ENCODE measurements at regions not wholly inside any gene's neighbourhood (a gene's known extent, or its start where the extent isn't known, plus 50 kb on each side); places are given as distances from the start of the nearest gene placed in this dataset.
"Not testable (repeated sequence)": the region's sequence is repeated elsewhere in the genome, so short reads cannot be mapped to it uniquely, and the experiment has no call there.

DNA sequence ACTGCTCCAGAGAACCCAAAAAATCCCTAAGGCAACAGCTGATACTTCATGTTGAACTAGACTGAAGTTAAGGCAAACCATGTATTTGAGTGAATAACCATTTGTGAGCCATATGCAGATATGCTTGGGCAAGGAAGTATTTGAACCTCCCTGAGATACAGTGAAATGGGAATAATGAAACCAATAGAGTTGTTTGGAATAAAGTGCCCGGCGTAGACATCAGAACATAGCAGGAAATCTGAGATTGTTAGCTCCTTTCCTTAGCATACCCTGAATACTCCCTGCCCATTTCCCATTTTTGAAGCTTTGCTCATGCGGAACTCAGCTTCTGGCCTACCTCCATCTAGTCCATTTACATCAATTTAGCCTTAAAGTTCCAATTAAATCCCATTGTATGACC is 611.9 kb downstream of the EFNA5 start:
- no peak for DNase-seq

DNA sequence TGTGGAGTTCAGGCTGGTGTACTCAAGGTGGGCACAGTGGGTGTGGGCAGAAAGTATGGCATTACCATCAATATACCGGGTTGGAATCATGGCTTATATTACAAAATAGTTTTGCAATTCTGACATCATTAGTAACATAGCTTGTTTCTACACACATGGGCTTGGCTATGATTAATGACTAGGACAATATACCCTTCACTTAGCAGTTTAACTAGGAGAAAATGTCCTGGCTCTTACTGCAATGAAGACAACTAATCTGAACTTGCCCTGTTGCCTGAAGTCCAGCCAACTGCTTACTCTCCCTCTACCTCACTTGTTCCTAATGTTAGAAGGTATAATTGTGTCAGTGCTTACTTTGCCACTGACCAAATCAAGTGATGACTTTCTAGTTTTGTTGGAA is 612.5 kb downstream of the EFNA5 start:
- no peak for DNase-seq

DNA sequence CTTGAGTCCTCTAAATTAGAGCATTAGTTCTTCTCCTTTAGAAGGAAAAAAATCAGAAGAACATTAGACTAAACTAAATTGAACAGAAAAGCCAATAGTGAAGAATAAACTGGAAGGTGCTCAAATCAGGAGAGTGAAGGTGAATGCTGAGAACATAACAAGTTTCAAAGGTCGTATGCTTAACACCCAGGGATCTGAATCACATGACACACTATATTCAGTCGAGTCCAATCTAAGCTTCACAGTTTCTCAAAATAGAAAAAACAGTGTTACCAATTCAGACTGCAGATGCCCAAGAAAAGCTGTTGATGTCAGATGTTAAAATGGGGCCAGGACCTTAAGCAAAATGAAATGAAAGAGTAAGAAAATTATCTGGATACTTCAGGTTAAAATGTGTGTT is 614.5 kb downstream of the EFNA5 start:
- no peak for DNase-seq

DNA sequence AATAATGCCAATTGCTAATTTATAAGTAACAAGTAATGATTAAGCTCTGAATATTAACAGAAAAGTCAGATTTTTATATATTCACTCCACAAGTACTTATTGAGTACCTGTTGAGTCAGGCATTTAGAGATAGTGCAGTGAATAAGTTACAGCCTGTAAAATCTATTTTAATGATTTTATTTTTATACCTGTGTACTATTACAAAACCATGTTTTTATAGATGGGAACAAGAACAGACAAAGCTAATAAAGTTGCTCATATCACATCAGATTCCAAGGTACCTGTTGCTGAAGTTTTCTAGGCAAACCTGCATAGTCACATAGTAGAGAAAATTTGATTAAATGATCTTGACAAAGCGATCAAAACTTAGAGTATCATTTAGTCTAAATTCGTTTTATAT is 623.7 kb downstream of the EFNA5 start:
- no peak for DNase-seq

DNA sequence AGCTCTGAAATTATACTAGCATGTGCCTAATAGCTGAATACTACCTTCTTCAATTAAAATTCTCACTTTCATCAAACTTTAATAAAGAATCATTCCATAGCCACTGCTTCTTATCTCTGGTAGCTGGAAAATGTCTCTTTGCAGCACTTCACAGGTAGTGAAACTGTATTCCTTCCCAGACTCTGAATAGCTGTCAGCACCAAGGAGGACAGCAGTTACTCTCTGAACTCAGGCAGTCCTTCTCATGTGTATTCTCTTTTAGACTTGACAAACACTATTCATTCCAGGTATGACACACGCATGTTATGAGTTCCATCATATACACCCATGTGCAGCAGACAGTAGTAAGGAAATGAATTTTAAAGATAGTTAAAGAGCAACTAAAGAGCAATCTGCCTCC is 627.1 kb downstream of the EFNA5 start:
- no peak for DNase-seq

DNA sequence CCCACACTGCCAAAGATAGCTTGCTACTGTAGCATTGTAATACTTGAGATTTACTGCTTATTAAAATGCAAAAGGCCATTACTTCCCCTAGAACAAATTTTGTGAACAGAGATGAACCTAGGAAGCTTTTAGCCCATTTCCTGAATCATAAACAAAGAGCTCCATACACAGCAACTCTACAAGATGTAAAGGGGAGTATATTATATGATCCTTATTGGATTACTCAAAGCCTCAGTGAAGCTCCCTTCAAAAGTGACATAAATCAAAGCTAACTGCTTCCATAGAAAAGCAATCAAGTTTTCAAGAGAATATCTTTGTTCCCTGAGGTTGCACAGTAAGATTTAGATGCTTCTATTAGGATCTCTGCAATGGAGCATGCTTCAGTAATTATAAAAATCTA is 629.8 kb downstream of the EFNA5 start:
- no peak for DNase-seq

DNA sequence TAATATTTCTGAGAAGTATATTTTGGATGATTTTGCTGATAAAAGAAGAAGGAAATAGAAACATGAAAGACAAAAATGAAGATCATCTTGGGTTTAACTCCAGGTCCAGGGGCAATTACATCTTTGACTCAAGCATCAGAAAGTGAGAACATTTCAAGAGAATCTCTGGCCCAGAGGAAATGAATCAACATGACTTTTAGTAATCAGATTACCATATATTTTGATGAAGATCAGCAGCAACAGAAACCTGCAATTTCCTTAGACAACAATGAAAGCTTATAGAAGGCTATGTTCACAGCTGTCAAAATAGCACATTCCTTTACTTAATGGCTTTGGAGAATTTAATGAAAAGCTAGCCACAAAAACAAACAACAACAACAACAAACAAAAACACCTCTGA is 638.1 kb downstream of the EFNA5 start:
- DNase-seq: no peak

DNA sequence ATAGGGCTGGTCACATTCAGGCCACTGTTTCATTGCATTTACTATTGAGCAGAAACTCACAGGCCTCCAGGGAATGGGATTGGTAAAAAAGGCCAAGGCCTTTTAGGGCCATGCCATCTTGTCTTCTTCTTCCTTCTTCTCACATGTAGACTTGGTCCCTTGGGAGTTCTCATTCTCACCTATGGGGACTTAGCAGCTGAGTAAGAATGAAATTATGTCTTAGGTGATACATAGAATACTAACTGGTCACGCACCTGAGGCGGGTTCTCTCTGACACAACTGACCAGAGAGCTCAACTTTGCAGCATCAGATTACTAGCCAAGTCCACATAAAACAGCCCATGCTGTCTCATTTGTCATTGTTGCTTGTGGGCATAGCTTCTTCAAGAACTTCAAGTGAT is 641.8 kb downstream of the EFNA5 start:
- no peak for DNase-seq

DNA sequence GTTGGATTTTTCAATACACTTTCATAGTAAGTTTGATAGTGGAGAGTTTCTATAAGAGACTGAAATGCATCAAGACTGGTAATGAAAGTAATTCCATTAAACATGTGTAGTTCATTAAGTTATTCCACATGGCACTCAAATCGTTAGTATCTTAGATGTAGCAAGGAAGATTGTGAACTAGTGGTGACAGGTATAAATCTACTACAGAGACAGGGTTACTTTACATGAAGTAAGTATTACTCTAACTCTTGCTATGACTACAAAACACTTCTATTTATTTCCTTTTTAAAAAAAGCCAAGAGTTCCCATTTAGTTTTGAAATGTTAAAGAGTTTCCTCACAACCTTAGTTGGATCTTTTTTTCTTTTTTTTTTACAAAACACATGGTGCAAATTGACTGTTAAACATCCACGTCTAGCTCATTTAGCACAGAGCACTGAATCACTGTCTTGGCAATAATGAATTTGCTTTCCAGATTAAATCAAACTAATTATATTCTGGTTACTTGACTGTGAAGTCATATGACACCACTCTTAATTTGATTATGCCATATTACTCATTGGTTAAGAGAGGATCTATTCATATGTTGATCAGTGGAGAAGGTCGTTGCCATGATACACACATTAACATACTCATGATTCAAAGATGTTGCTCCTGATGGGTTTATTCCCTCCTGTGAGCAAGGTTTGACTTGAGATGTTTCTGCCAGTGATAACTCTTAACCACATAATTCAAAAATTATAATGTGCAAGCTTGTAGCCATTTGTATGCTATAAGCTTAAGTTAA is 644.8 kb downstream of the EFNA5 start:
- no peak for DNase-seq

DNA sequence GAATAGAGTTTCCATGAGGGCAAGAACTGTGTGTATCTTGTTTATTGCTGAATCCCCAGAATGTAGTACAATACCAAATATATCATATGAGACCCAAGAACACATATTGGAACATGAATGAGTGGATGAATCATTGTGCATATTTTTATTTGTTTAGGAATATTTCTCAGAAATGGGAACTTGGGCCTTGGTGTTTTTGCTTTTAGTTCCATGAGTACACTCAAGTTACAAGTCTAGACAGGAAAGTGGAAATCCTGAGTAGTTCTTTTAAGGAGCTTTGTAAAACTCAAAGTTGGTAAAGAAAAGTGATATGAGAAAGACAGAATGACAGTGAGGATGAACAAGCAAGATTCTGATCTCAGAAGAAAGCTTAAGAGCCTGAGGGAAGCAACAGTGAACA is 647.0 kb downstream of the EFNA5 start:
- no peak for DNase-seq

DNA sequence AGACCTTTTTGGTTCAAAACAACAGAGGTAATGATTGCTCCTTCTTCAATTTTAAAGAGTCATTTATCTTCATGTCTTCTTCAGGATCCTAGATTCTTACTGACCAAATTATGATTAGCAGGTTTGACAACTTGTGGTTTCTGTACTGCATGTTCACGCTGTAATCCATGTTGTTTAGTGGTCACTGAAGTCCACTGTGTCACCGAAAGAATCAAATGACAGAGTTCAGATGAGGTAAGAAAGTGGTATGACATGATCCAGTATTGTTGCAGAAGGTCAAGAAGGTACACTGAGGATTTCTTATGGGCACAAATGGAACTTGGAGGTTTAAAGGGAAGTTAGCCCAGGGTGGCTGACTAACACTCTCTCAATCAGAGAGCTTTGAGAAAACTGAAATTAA is 649.2 kb downstream of the EFNA5 start:
- no peak for DNase-seq

DNA sequence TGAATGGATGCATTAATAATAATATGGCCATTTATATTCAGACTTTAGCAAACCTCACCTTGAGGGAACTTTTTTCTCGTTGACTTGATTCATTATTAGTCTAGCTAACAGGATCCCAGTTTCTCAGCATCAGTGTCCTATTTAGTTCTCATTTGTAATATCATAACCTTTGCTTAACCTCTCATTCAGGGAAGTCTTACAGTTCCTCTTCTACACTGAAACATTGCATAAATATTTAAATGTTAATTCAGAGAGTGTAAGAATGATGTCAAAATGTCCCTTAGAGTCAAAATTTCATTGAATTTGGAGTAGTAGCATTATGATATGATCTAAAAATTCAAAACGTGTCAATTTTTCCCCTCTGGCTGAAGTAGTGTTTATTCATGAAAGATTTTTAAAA is 650.1 kb downstream of the EFNA5 start:
- no peak for DNase-seq

DNA sequence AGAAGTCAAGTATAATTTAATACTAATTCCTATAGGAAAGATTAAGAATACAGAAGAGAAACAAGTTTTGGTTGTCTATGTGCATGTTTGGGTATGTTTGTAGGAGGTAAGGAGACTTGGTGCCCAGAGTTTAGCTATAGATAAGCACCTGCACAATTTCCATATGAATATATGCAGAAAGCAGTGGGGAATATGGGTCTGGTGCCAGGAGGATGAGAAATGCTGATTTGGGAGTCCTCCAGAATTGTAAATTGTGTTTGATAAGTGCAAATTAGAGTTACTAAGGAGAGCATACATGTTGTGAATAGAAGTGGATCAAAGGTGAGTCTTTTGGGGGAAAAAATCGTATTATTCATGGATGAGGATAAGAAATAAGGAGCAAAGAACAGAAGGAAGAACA is 653.1 kb downstream of the EFNA5 start:
- DNase-seq: no peak

DNA sequence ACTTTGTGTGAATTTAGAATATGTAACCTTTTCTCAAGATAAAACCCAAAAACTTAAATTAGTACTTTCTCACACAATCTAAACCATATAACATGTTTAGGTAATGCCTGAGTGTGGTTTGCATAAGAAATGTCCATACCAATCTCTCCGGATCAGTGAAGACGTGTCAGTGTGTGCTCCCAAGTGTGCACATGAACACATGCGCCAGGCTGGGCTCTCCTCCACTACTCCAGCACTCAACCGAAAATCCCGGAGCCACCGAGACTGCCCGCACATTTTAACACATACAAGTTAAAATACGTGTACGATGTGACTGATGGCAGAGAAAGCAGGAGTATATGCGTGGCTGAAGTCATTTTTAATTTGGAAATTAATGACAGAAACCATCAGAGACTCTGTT is 658.4 kb downstream of the EFNA5 start:
- no peak for DNase-seq

DNA sequence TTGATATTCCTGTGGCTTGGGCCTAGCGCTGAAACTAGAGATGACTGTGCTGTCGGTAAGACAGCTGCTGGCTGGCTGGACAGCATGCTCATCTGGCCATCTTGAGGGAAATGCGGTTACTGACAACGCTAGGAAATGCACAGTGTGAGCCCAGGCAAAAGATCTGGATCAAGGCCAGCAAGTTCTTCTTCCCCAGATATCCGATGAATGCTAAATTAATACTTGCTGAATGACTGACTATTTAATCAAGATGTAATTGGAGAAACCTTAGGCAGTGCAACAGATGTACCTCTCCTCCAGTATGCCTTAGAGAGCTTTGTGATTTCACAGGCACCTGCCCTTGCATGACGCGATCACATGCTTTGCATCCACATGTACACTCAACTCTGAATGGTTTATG is 659.1 kb downstream of the EFNA5 start:
- DNase-seq: no peak

DNA sequence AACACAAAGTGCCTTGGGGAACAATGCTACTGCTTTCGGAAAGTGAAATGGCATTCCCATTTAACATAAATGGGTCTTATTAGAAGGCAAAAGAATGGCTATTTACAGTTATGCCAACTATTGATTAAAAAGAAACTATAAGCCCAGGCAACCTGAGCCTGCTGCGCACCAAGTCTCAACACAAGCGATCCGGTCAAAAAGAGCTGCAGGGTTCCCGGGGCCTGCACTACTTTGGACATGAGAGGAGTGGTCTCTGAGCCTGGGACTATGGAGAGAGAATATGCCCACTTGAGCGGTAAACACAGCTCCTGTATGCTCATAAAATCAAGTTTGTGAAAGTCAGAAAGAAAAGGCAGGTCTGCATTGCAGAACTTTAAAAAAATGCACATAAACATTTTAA is 660.7 kb downstream of the EFNA5 start:
- no peak for DNase-seq

DNA sequence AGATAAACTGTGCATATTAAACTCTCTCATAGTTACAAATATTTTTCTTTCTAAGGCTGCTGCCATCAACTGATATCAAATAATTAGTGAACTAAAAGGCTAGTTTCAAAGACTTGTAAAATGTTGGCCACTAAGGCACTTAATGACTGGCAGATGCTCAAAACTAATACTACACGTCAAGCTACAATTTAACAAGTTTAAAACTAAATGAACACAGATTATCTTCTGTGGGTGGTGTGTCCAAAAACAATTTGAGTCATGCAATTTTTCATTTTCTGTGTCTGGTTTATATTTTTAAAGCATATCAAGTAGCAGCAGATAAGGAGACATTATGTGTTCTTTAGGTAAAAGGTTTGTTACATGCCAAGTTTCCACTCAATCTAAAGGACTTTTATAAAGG is 665.1 kb downstream of the EFNA5 start:
- DNase-seq: no peak

DNA sequence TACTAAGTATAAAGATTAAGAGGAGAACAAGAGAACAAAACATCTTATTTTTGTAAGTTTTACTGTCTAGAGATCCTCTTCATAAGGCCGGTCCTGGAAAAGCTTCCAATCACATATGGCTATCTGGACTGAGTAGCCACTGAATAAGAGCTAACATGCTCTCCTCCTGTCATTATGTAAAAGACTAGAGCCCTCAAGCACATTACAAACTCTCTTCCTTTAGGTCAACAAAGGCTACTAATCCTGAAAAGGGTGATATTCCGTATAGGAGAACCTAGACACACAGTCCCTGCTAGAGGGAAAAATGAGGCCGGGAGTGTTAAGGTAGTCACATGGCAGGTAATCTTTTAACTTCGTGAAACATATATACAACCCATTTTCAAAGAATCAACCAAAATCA is 665.6 kb downstream of the EFNA5 start:
- no peak for DNase-seq

DNA sequence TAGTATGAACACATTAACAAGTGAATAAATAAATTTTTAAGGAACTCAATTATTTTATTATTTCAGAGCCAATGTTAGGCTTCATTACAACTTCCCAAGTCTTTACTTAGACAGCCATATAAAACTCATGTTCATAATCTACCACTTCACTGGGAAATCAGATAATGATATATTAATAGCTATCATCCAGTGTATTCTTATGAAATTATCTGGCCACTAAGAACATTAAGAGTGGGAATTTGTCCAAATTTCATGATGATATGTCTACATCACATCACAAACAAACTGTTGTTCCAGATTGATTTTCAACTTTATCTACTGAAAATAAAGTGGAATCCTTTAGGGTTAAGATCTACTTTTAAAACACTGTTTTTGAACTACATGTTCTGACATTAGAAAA is 668.6 kb downstream of the EFNA5 start:
- no peak for DNase-seq

DNA sequence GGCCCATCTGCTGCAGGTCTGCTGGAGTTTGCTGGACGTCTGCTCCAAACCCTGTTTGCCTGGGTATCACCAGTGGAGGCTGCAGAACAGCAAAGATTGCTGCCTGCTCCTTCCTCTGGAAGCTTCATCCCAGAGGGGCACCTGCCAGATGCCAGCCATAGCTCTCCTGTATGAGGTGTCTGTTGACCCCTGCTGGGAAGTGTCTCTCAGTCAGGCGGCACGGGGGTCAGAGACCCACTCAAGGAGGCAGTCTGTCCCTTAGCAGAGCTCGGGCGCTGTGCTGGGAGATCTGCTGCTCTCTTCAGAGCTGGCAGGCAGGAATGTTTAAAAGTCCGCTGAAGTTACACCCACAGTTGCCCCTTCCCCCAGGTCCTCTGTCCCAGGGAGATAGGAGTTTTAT is 671.2 kb downstream of the EFNA5 start:
- not testable (repeated sequence) for DNase-seq

DNA sequence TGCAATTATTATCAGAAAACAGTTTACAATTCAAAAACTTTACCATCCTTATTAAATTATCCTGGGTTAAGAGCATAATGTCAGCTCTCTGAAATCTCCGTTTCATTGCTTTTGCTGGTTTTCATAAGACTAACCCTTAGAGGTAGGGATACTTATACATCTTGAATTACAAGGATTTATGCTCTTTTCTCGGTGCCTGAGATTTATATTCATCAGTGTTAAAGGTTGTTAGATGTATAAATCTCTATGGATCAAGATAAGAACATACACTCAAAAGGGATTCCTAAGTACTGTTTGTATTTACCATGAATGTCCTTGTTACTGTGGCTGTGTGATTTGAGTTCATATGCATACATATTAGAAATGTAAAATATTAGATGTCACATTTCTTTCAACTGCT is 684.7 kb downstream of the EFNA5 start:
- no peak for DNase-seq

DNA sequence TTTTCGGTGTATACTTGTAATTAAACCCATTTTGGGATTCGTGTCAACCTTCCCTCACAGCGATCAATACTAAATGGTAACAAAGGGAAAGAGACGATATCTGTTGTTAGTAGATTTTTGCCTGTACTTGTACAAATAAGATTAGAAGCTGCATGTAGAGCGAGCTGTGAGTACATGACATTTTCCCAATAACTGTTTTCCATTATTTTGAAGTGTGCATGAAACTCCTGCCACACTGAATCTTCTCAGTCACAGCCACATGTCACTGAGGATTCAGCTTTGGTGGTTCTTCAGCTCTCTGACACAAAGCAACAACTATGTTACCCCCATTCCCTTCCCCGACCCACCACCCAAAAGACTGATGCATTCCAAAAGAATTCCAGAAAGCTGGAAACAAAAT is 685.6 kb downstream of the EFNA5 start:
- DNase-seq: no peak

DNA sequence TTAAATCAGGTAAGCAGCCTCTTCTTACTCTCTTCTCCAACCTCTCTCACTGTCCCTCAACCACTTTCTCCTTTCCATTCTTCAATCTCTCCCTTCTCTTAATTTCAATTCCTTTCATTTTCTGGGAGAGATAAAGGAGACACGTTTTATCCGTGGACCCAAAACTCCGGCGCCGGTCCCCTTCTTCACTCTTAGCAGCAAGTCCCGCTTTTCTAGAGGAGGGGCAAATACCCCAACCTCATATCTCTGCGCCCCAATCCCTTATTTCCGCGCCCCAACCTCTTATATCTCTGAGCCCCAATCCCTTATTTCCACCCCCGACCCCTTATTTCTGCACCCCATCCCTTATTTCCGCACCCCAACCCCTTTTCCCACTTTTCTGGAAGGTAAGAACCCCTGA is 691.6 kb downstream of the EFNA5 start:
- DNase-seq: not testable (repeated sequence)

DNA sequence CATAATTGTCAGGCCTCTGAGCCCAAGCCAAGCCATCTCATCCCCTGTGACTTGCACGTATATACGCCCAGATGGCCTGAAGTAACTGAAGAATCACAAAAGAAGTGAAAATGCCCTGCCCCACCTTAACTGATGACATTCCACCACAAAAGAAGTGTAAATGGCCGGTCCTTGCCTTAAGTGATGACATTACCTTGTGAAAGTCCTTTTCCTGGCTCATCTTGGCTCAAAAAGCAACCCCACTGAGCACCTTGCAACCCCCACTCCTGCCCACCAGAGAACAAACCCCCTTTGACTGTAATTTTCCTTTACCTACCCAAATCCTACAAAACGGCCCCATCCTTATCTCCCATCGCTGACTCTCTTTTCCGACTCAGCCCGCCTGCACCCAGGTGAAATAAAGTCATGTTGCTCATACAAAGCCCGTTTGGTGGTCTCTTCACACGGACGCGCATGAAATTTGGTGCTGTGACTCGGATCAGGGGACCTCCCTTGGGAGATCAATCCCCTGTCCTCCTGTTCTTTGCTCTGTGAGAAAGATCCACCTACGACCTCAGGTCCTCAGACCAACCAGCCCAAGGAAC is 692.1 kb downstream of the EFNA5 start:
- DNase-seq: not testable (repeated sequence)

DNA sequence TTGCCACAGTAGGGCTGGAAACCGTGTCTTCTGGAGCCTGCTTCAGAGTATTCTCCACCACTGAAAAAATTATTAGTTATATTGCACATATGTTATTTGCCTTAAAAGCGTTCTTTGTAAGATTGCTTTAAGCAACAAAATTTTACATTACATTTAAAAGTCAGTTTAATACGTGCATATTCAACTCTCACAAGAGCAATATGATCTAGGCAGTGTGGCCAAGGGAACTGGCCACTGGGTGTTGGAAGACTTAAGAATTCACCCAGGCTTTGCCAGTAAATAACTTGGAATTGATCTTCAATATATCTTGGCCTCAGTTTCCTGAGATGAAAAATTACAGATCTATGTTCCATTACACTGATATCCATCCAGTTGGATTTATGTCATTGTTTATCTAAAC is 694.4 kb downstream of the EFNA5 start:
- no peak for DNase-seq

Data from activated gamma-delta T cell (primary cell).